ENCODE measurements at regions not wholly inside any gene's neighbourhood (a gene's known extent, or its start where the extent isn't known, plus 50 kb on each side); places are given as distances from the start of the nearest gene placed in this dataset.

DNA sequence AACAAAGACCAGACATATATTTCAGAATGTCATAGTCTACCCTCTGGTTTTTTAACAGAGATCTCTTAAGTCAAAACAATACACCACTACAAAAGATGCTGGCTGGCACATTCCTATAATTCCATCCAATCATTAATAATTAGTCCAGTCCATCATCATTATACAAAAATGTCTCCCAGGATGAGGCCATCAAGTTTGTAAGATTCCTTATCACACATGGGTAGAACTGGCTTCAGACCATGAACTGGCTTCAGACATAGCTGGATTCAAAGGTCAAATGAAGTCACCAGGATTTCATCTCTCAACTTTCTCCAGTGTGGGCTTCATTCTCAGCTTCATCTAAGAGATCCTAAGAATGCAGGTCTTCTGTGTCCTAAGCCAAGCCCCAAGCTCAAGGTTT, 147.1 kb downstream of the ENC1 start:
- TF ChIP-seq EZH2 (IDR thresholded peaks at IDR 0.05; ENCODE audit: borderline replicate concordance, low read depth, low read length, poor library complexity, severe bottlenecking), result no peak
- TF ChIP-seq, protein P1, sequence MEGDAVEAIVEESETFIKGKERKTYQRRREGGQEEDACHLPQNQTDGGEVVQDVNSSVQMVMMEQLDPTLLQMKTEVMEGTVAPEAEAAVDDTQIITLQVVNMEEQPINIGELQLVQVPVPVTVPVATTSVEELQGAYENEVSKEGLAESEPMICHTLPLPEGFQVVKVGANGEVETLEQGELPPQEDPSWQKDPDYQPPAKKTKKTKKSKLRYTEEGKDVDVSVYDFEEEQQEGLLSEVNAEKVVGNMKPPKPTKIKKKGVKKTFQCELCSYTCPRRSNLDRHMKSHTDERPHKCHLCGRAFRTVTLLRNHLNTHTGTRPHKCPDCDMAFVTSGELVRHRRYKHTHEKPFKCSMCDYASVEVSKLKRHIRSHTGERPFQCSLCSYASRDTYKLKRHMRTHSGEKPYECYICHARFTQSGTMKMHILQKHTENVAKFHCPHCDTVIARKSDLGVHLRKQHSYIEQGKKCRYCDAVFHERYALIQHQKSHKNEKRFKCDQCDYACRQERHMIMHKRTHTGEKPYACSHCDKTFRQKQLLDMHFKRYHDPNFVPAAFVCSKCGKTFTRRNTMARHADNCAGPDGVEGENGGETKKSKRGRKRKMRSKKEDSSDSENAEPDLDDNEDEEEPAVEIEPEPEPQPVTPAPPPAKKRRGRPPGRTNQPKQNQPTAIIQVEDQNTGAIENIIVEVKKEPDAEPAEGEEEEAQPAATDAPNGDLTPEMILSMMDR (conservative IDR thresholded peaks at IDR 0.05; ENCODE audit: low read depth, low read length), result no peak
